ENCODE measurements at regions not wholly inside any gene's neighbourhood (a gene's known extent, or its start where the extent isn't known, plus 50 kb on each side); places are given as distances from the start of the nearest gene placed in this dataset.

GRCh38 chr10:110398419-110399105 lies 93.8 kb upstream of the SMNDC1 start:
- DNase-seq (ENCODE audit: low spot score): no peak

- no peak for DNase-seq (ENCODE audit: low spot score)
Measured at GRCh38 chr10:110399106-110399964, 94.6 kb upstream of the SMNDC1 start.

DNA sequence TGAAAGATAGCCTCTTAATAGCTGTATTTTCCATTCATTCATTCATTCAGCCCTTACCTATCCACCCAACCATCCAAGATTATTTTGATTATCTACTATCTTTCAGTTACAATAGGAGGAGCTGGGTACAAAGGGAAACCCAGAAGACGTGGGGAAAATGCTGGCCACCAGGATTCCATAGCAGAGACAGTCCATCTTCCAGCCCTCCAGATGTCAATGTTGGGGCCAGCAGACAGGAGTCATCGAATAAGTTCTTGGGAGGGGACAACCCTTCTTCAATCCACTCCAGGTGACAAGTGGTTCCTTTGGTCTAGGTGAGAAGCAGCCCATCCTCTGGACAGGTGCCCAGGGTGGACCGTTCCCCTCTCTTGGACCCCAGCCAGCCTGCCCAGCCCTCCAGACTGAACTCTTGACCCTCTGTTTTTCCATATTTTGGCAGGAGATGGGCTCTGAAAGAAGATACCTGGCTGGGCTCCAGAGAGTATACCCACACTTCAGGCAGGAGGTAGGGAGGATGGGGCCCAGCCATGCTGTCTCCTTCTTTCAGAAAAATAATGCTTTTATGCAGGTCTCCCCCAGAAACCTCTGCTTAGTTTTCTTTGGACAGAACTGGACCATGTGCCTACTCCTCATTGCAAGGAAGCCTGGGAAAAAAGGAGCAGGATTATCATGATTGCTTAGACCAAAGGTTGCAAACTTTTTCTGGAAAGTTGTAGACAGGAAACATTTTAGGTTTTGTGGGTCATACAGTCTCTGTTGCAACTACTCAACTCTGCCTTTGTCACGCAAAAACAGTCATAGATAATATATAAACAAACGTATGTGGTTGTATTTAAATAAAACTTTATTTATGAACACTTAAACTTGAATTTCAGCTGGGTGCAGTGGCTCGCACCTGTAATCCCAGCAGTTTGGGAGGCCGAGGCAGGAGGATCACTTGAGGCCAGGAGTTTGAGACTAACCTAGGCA lies 95.5 kb upstream of the SMNDC1 start:
- DNase-seq (ENCODE audit: low spot score): no peak

DNA sequence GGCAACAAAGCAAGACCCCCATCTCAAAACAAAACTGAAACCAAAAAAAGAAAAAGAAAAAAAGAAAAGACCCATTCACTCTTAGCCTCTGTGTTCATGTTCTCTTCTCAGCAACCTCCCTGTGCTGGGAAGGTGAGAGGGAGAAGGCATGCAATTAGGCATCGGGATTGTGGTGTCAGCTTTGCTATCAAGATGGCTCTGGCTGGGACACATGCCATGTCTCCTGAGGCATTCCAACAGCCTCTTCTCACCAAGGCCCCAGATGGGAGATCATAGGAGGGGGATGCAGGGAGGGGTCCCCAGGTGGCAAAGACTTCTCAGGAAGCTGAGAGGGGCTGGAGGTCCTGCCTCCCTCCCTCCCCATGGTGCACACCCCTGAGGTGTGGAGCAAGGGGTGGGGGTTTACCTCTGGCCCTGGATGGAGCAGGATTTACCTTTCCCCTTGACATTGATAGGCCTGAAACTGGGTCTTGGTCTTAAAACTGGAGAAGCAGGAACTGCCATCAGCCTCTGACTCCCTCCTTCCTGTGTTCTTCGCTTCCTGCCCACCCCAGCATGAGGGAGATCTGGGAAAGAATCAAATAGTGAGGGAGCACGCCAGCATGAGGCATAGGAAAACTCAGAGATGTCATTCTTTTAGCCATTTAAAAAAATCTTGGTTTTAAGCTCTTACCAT lies 96.2 kb upstream of the DUSP5 start:
- DNase-seq (ENCODE audit: low spot score): no peak

GRCh38 chr10:110402077-110402416 lies 95.7 kb upstream of the DUSP5 start:
- DNase-seq (ENCODE audit: low spot score): no peak

- DNase-seq (ENCODE audit: low spot score): no peak
Measured at GRCh38 chr10:110403593-110403992, 94.1 kb upstream of the DUSP5 start.

- no peak for DNase-seq (ENCODE audit: low spot score)
Measured at GRCh38 chr10:110404413-110404812, 93.3 kb upstream of the DUSP5 start.

DNA sequence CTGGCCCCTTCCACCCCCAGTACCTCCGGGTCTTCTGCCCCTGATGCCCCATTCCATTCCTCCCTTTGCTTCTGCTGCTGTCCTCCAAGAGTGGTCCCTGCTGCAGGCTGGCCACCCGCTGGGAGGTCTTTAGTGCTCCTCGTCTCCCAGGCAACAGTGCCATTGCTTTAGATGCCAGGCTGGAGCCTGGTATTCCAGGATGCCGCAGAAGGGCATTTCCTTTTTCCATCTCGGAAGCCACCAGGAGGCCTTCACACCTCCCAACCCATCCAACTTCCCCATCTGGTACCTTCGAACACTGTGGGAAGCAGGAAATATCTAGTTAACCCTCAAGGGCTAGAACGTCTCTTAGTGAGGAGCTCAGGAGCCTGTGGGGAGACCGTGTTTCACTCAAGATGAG lies 92.9 kb upstream of the DUSP5 start:
- DNase-seq (ENCODE audit: low spot score): no peak

DNA sequence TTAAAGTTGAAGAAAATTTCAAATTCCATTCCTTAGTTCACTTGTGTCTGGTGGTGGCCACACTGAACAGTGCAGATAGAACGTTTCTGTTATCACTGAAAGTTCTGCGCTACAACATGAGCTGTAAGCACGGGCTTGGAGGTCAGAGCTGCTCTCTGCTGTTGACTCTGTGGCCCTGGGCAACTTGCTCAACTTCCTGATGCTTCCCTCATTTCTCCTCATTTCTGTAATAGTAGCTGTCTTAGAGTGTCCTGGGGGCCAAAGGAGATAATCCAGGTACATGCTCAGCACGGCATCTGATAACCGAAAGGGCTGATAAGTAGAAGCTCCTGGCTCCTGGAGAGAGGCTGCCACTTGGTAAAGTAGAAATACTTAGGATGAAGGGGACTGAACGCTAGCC lies 92.3 kb upstream of the DUSP5 start:
- DNase-seq (ENCODE audit: low spot score): no peak

DNA sequence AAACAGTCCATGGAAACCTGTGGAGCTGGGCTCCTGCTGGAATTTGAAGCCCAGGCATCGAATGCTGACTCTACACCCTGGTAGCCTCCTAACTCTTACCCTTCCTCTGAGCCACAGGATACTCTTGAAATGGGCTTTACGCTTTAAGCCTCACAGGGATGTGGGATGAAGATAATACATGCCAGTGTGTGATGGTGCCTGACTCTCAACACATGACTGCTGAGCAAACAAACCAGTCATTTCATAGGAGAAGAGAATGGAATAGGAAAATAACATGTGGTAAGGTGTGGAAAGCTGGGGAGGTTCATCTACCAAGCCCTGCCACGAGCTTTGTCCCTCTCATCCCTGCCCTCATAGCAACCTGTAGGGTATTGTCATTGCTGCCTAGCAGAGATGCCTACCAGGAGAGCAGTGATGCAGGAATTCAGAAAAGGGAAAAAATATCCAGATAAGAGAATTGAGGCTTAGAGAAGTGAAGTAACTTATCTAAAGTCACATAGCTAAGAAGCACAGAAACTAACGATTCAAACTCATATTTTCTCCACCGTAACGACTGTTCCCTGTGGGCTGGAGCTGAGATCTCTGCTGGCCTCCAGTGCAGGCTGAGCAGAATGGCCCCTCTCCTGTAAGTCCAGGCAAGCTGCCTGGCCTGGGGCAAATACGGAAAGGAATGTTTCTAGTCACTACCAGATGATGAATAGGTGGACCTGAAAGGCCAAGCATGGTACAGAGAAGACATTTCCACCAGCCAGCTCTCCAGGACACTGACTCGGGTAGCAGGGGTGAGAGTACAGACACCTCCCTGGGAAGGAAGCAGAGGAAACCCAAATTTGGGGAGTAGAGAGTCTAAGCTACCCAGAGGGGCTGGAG lies 90.2 kb upstream of the DUSP5 start:
- no peak for DNase-seq (ENCODE audit: low spot score)

- no peak for DNase-seq (ENCODE audit: low spot score)
Measured at GRCh38 chr10:110408203-110408871, 89.4 kb upstream of the DUSP5 start.

- DNase-seq (ENCODE audit: low spot score): no peak
Measured at GRCh38 chr10:110408943-110409342, 88.8 kb upstream of the DUSP5 start.

GRCh38 chr10:110409488-110409887 lies 88.2 kb upstream of the DUSP5 start:
- DNase-seq (ENCODE audit: low spot score): no peak

GRCh38 chr10:110409926-110410325 lies 87.8 kb upstream of the DUSP5 start:
- no peak for DNase-seq (ENCODE audit: low spot score)

GRCh38 chr10:110410329-110411046 lies 87.2 kb upstream of the DUSP5 start:
- DNase-seq (ENCODE audit: low spot score): no peak

DNA sequence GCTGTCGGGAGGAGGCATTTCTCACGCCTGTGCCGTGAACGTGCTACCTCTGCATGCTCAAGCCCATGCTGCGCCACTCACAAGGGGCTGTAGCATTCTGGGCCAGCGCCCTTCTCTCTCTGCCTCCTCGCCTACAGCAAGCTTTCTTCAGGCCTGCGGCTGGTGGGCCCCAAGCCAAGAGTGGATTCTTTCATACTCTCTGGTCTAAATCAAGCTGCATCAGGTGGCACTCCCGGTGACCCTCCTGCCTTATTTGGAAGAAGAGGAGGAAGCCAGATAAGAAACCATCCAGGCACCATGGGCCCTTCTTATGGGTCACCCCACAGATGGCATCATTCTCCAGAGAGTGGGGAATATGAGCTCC lies 86.7 kb upstream of the DUSP5 start:
- DNase-seq (ENCODE audit: low spot score): no peak

DNA sequence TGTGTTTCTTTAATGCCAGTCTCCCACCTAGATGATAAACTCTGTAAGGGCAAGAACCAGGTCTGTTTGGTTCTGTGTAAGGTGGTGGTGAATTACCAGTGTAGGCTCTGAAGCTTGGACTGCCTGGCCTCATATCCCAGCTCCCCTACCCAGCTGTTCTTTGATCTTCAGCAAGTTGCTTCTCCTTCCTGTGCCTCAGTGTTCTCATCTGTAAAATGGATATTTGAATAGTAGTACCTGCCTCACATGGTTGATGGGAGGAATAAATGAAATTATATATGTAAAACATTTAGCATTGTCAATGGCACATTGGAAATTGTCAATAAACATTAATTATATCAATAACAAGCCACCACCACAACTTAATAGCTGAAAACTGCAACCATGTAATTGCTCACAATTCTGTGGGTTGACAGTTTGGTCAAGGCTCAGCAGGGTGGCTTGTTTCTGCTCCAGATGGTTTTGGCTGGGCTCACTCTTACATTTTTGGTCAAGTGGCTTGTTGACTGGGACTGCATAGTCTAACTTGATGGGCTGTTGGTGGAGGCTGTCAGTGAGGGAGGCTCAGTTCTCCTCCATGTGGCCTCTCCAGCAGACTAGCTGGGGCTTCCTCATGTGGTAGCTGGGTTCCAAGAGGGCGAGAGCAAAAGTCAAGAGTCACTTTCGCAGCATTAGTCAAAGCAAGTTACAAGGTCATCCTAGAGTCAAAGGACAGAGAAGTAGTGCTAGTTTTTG lies 84.5 kb upstream of the DUSP5 start:
- no peak for DNase-seq (ENCODE audit: low spot score)

- DNase-seq (ENCODE audit: low spot score): no peak
Measured at GRCh38 chr10:110413903-110414547, 83.7 kb upstream of the DUSP5 start.

Measured in CD4-positive, alpha-beta T cell treated with Interleukin-6 at 100 ng/mL for 8 hours (primary cell).